AG10803 (cell line): ENCODE measurements at regions not wholly inside any gene's neighbourhood (a gene's known extent, or its start where the extent isn't known, plus 50 kb on each side); places are given as distances from the start of the nearest gene placed in this dataset.

Experiments
- DNase-seq: peaks from one replicate; pipeline ENCODE4 v3.0.0; 2010; ENCODE audit warnings: low read depth
- H3K4me3 ChIP-seq: 2 replicates; pipeline ENCODE4 v1.5.1; 2011; ENCODE audit warnings: mild to moderate bottlenecking, low read length, control low read depth
- CTCF ChIP-seq: conservative IDR thresholded peaks from 2 replicates; pipeline ENCODE4 v1.5.1; 2011; ENCODE audit warnings: mild to moderate bottlenecking, low read length, control low read depth, inconsistent platforms

- H3K4me3 ChIP-seq, result no peak overlapping the region
- no peak for TF ChIP-seq CTCF
- no peak for DNase-seq
These were observed 175.9 kb downstream of the RWDD3 start for GRCh38 chr1:95409901-95410300.

- no peak for DNase-seq
- no peak for TF ChIP-seq CTCF
- no peak overlapping the region for H3K4me3 ChIP-seq
These were observed 181.1 kb downstream of the RWDD3 start for GRCh38 chr1:95415146-95415545.

- TF ChIP-seq CTCF, result no peak
- no peak overlapping the region for H3K4me3 ChIP-seq
- DNase-seq, result peak; percentile 8
These were observed 192.8 kb downstream of the RWDD3 start for GRCh38 chr1:95426772-95427171.

GRCh38 chr1:95427525-95427924, 193.5 kb downstream of the RWDD3 start:
- no peak overlapping the region for H3K4me3 ChIP-seq
- no peak for TF ChIP-seq CTCF
- no peak for DNase-seq

- no peak for DNase-seq
- no peak for TF ChIP-seq CTCF
These were observed 197.2 kb downstream of the RWDD3 start for GRCh38 chr1:95431235-95431634.

GRCh38 chr1:95435611-95436010, 201.6 kb downstream of the RWDD3 start:
- DNase-seq, result no peak
- H3K4me3 ChIP-seq, result no peak overlapping the region
- no peak for TF ChIP-seq CTCF

More at GRCh38 chr1:95431235-95431634, 197.2 kb downstream of the RWDD3 start:
- H3K4me3 ChIP-seq, result no peak overlapping the region

- no peak for DNase-seq
These were observed 203.0 kb downstream of the RWDD3 start for GRCh38 chr1:95437011-95437410.

More at GRCh38 chr1:95437011-95437410, 203.0 kb downstream of the RWDD3 start:
- H3K4me3 ChIP-seq, result no peak overlapping the region
- TF ChIP-seq CTCF, result no peak
